GM12878 (cell line): ENCODE measurements at regions not wholly inside any gene's neighbourhood (a gene's known extent, or its start where the extent isn't known, plus 50 kb on each side); places are given as distances from the start of the nearest gene placed in this dataset.

Experiments
- ATAC-seq: fragments of 200-7000 bp; cut with Tn5 transposase; 3 replicates; pipeline ENCODE4 v1.9.1; 2020; ENCODE audit warnings: mild to moderate bottlenecking, moderate library complexity
- BruUV-seq: library from RNA; stranded (reverse); fragments of 400-500 nt; replicated peaks from 2 replicates; lab custom pipeline; 2021; lab: Mats Ljungman, UMichigan
- CTCF ChIA-PET: fragments of 300-600 bp; sonication (Branson Sonifier 250); formaldehyde crosslinking; extraction: SDS; loops from one replicate; lab custom pipeline; 2021; ENCODE audit warnings: inconsistent platforms; lab: Yijun Ruan, JAX
- POLR2A ChIA-PET: fragments of 350-600 bp; formaldehyde crosslinking; extraction: SDS; loops from one replicate; lab custom pipeline; 2021; ENCODE audit warnings: inconsistent platforms; lab: Charles Lee
- RAD21 ChIA-PET: fragments of 300-600 bp; sonication (Branson Sonifier 250); formaldehyde crosslinking; loops from one replicate; lab custom pipeline; 2023; ENCODE audit warnings: antibody characterized with exemption; ENCODE audit not compliant: unreplicated experiment; lab: Charles Lee
- SMC1A ChIA-PET: fragments of 300-600 bp; sonication (Branson Sonifier 250); formaldehyde crosslinking; loops from one replicate; lab custom pipeline; 2023; ENCODE audit not compliant: unreplicated experiment, uncharacterized antibody; lab: Charles Lee
- DNase-seq: peaks from one replicate; pipeline ENCODE4 v3.0.0-alpha.2; 2011; ENCODE audit warnings: low read depth, low spot score
- FAIRE-seq: peaks from 3 replicates; lab custom pipeline; 2011; peaks lifted over from hg19 to GRCh38; lab: Jason Lieb, UNC
- H2AFZ ChIP-seq: 2 replicates; pipeline ENCODE4 v1.6.0; 2011; ENCODE audit warnings: low read depth, low read length, control low read depth; ENCODE audit not compliant: control insufficient read depth
- H3K27ac ChIP-seq: 2 replicates; pipeline ENCODE4 v1.5.1; 2011; ENCODE audit warnings: control low read depth; ENCODE audit not compliant: control insufficient read depth, insufficient read depth
- H3K27me3 ChIP-seq, 2 experiments: replicated peaks in 1 of 2; 2 replicates each; pipeline versions ENCODE4 v1.6.0 to v1.6.1; 2011; ENCODE audit warnings: low read length in 1 of 2; ENCODE audit not compliant: control insufficient read depth in 2 of 2, insufficient read depth in 2 of 2
- H3K36me3 ChIP-seq, 2 experiments: 2 replicates each; pipeline ENCODE4 v1.5.1; 2011; ENCODE audit warnings: low read length in 1 of 2; ENCODE audit not compliant: control insufficient read depth in 2 of 2, insufficient read depth in 2 of 2
- H3K4me1 ChIP-seq: 2 replicates; pipeline ENCODE4 v1.6.1; 2011; ENCODE audit warnings: mild to moderate bottlenecking, low read length, moderate library complexity, mixed read lengths; ENCODE audit not compliant: control insufficient read depth, insufficient read depth
- H3K4me2 ChIP-seq: 2 replicates; pipeline ENCODE4 v1.6.0; 2011; ENCODE audit warnings: control low read depth; ENCODE audit not compliant: control insufficient read depth, insufficient read depth
- H3K4me3 ChIP-seq: fragments of 200-600 bp; sonication (generic); 2 replicates; pipeline ENCODE4 v1.5.1; 2016
- H3K79me2 ChIP-seq: 2 replicates; pipeline ENCODE4 v1.6.0; 2011; ENCODE audit warnings: low read length; ENCODE audit not compliant: control insufficient read depth, insufficient read depth
- H3K9ac ChIP-seq: 2 replicates; pipeline ENCODE4 v1.8.0; 2011; ENCODE audit warnings: low read length, control low read depth, mixed read lengths; ENCODE audit not compliant: control insufficient read depth, insufficient read depth
- H3K9me3 ChIP-seq: replicated peaks from 3 replicates; pipeline ENCODE4 v1.5.1; 2011; ENCODE audit warnings: mild to moderate bottlenecking, low read length; ENCODE audit not compliant: control insufficient read depth, insufficient read depth
- H4K20me1 ChIP-seq: 2 replicates; pipeline ENCODE4 v1.6.0; 2011; ENCODE audit not compliant: control insufficient read depth, insufficient read depth
- ATF7 ChIP-seq: fragments of 450-650 bp; IDR thresholded peaks from 2 replicates; pipeline ENCODE4 v1.6.1; 2016; ENCODE audit warnings: low read depth, mild to moderate bottlenecking
- EGR1 ChIP-seq, 2 experiments: IDR thresholded peaks; 1 replicate in 1 of 2; 2 replicates in 1 of 2; pipeline ENCODE4 v1.6.1; 2011 to 2012; ENCODE audit warnings: low read depth in 2 of 2, low read length in 2 of 2, borderline replicate concordance in 1 of 2, mild to moderate bottlenecking in 1 of 2, moderate library complexity in 1 of 2
- HDGF ChIP-seq: fragments of 450-650 bp; IDR thresholded peaks from 2 replicates; pipeline ENCODE4 v1.6.1; 2016; ENCODE audit warnings: antibody characterized with exemption
- IKZF1 ChIP-seq: fragments of 450-650 bp; conservative IDR thresholded peaks from 2 replicates; pipeline ENCODE4 v1.6.1; 2017; ENCODE audit warnings: antibody characterized with exemption, mild to moderate bottlenecking
- JUNB ChIP-seq: IDR thresholded peaks from 2 replicates; pipeline ENCODE4 v1.6.1; 2016; ENCODE audit warnings: antibody characterized with exemption, mild to moderate bottlenecking
- MYC ChIP-seq: IDR thresholded peaks from 2 replicates; pipeline ENCODE4 v1.6.1; 2011; ENCODE audit warnings: mild to moderate bottlenecking, low read length, moderate library complexity, inconsistent platforms; ENCODE audit not compliant: insufficient read depth, insufficient replicate concordance, insufficient read length, severe bottlenecking
- NFIC ChIP-seq: IDR thresholded peaks from 2 replicates; pipeline ENCODE4 v1.6.1; 2012; ENCODE audit warnings: low read depth, mild to moderate bottlenecking, inconsistent platforms, low read length, moderate library complexity
- NR2F1 ChIP-seq: fragments of 450-650 bp; conservative IDR thresholded peaks from 2 replicates; pipeline ENCODE4 v1.6.1; 2017; ENCODE audit warnings: mild to moderate bottlenecking
- PAX5 ChIP-seq: IDR thresholded peaks from 2 replicates; pipeline ENCODE4 v1.6.1; 2011; ENCODE audit warnings: low read depth, low read length, borderline replicate concordance
- RBBP5 ChIP-seq: fragments of 200-600 bp; sonication (generic); conservative IDR thresholded peaks from 2 replicates; pipeline ENCODE4 v1.6.1; 2016
- RFX5 ChIP-seq: IDR thresholded peaks from 2 replicates; pipeline ENCODE4 v1.6.1; 2011; ENCODE audit warnings: low read depth, low read length, improper control_type of control experiment
- SIN3A ChIP-seq: IDR thresholded peaks from 2 replicates; pipeline ENCODE4 v1.6.1; 2012; ENCODE audit warnings: low read depth, low read length, improper control_type of control experiment
- SKIL ChIP-seq: fragments of 450-650 bp; IDR thresholded peaks from 2 replicates; pipeline ENCODE4 v1.6.1; 2017; ENCODE audit warnings: mild to moderate bottlenecking, low read depth, inconsistent platforms; ENCODE audit not compliant: poor library complexity, severe bottlenecking
- SREBF2 ChIP-seq: IDR thresholded peaks from 2 replicates; pipeline ENCODE4 v1.6.1; 2012; ENCODE audit warnings: mild to moderate bottlenecking, low read length
- TCF12 ChIP-seq: IDR thresholded peaks from 2 replicates; pipeline ENCODE4 v1.6.1; 2011; ENCODE audit warnings: low read depth, mild to moderate bottlenecking, low read length
- ZBED1 ChIP-seq: IDR thresholded peaks from 2 replicates; pipeline ENCODE4 v1.6.1; 2016; ENCODE audit warnings: borderline replicate concordance
- ZBTB11 ChIP-seq: fragments of 450-650 bp; formaldehyde crosslinking; IDR thresholded peaks from 2 replicates; pipeline ENCODE4 v1.5.0; 2022; ENCODE audit warnings: mild to moderate bottlenecking, missing genetic modification characterization
- WGBS: methylation state at CpG from one replicate; pipeline ENCODE4 v1.1.6; 2016; ENCODE audit warnings: low lambda C conversion rate; ENCODE audit not compliant: insufficient replicate concordance, insufficient coverage; ENCODE audit errors: missing lambda C conversion rate; 5-methylcytosine and 5-hydroxymethylcytosine counted together
- in situ Hi-C: fragments of 300-500 bp; cut with MboI; formaldehyde crosslinking; loops from 9 replicates; pipeline ENCODE4 v1.14.3; 2018; ENCODE audit warnings: mixed read lengths
- intact Hi-C: fragments of 100-400 bp; cut with micrococcal nuclease; formaldehyde crosslinking; loops from one replicate; pipeline ENCODE4 v1.14.2; 2022; ENCODE audit not compliant: unreplicated experiment

- no peak for TF ChIP-seq EGR1 (IDR thresholded peaks at IDR 0.05; ENCODE audit: borderline replicate concordance in 1 of 2, low read depth in 2 of 2, low read length in 2 of 2)
- no peak for TF ChIP-seq RBBP5
- no peak for TF ChIP-seq TCF12
- TF ChIP-seq ZBED1, result no peak
- TF ChIP-seq NR2F1, result no peak
- TF ChIP-seq SREBF2, result no peak
- no peak for TF ChIP-seq JUNB
- TF ChIP-seq SIN3A, result no peak
- TF ChIP-seq HDGF, result no peak
Observed at GRCh38 chr10:118907051-118907450, 122.5 kb upstream of the NANOS1 start (continued).

- intact Hi-C loops (no loop called here), in situ Hi-C loops (no loop called here)
- H3K4me2 ChIP-seq, result no peak overlapping the region
- no peaks in the 10 kb centered on the region for H3K79me2 ChIP-seq
- no peak overlapping the region for H3K9ac ChIP-seq
- H2AFZ ChIP-seq, result no peak overlapping the region
- no peaks in the 10 kb centered on the region for H3K9me3 ChIP-seq
- no peak overlapping the region for H3K27ac ChIP-seq
- no peaks in the 10 kb centered on the region for H3K4me1 ChIP-seq
- ChIA-PET SMC1A (no interaction called here), RAD21 (no interaction called here), CTCF (no interaction called here), POLR2A (no interaction called here)
- BruUV-seq, result no TSS peak
- 23% methylated on average over 16 of the region's 16 CpGs for WGBS
- DNase-seq, result no peak
- ATAC-seq, result no peak
- no peaks in the 10 kb centered on the region for H3K36me3 ChIP-seq
- no peaks in the 10 kb centered on the region for H4K20me1 ChIP-seq
- H3K27me3 ChIP-seq, result no peaks in the 10 kb centered on the region
- H3K4me3 ChIP-seq, result no peak overlapping the region
- no peak for FAIRE-seq
- TF ChIP-seq ATF7, result no peak
- no peak for TF ChIP-seq MYC
- TF ChIP-seq RFX5, result no peak
- TF ChIP-seq SKIL, result no peak
- TF ChIP-seq IKZF1, result no peak
- TF ChIP-seq PAX5, result no peak
- no peak for TF ChIP-seq ZBTB11 (CRISPR knock-in tag)
- TF ChIP-seq NFIC, result no peak
Observed at GRCh38 chr10:118908557-118909256, 120.8 kb upstream of the NANOS1 start.
